ENCODE measurements at regions not wholly inside any gene's neighbourhood (a gene's known extent, or its start where the extent isn't known, plus 50 kb on each side); places are given as distances from the start of the nearest gene placed in this dataset.

- no peaks in the 10 kb centered on the region for H3K36me3 ChIP-seq (ENCODE audit: control insufficient read depth, insufficient read depth, low read length)
- no peak overlapping the region for H3K4me2 ChIP-seq (ENCODE audit: insufficient read depth, low read length)
- POLR2A ChIA-PET: no interaction called here
- no peak overlapping the region for H3K27ac ChIP-seq (ENCODE audit: extremely low read depth, low read depth, low read length)
- 1% methylated on average over 6 of the region's 6 CpGs for WGBS (ENCODE audit: insufficient coverage, low coverage, missing lambda C conversion rate)
- no peaks in the 10 kb centered on the region for H3K4me1 ChIP-seq (replicated peaks in 1 of 2; ENCODE audit: control insufficient read depth in 2 of 2, insufficient read depth in 2 of 2, low read length in 2 of 2)
- H3K9me1 ChIP-seq (ENCODE audit: control insufficient read depth, insufficient read depth, low read length): no peaks in the 10 kb centered on the region
- no peaks in the 10 kb centered on the region for H3K27me3 ChIP-seq (ENCODE audit: control insufficient read depth in 2 of 2, insufficient read depth in 2 of 2, low read length in 2 of 2)
- in situ Hi-C loops (cut with MboI): no loop called here
- BruUV-seq (replicated peaks): no TSS peak
- intact Hi-C loops (cut with micrococcal nuclease): no loop called here
- FAIRE-seq: no peak
- CTCF ChIA-PET (ENCODE audit: low intra/inter-chr PET ratio): no interaction called here
- no peak overlapping the region for H3K9ac ChIP-seq (ENCODE audit: insufficient read depth in 1 of 2, low read depth in 2 of 2, low read length in 2 of 2)
- no peak for ATAC-seq
- DNase-seq (ENCODE audit: extremely low read depth in 1 of 4, low spot score in 3 of 4): no peak
- no peaks in the 10 kb centered on the region for H3K9me3 ChIP-seq (replicated peaks; ENCODE audit: control insufficient read depth, insufficient read depth, low read depth, low read length)
- no peak overlapping the region for H2AFZ ChIP-seq (ENCODE audit: low read depth, low read length)
- no peak overlapping the region for H3K4me3 ChIP-seq
- no peaks in the 10 kb centered on the region for H4K20me1 ChIP-seq (replicated peaks; ENCODE audit: control insufficient read depth, insufficient read depth, low read length)
- no peaks in the 10 kb centered on the region for H3K79me2 ChIP-seq (ENCODE audit: control insufficient read depth, insufficient read depth, low read length)
- no peak for TF ChIP-seq CCNT2 (IDR thresholded peaks at IDR 0.05; ENCODE audit: borderline replicate concordance, extremely low read depth, insufficient read length, low read depth, low read length)
- TF ChIP-seq ARHGAP35 (IDR thresholded peaks at IDR 0.05; ENCODE audit: partially characterized antibody): no peak
- no peak for TF ChIP-seq MXI1 (IDR thresholded peaks at IDR 0.05; ENCODE audit: low read depth, low read length)
- no peak for TF ChIP-seq MNT (conservative IDR thresholded peaks at IDR 0.05)
- no peak for TF ChIP-seq ZNF175 (CRISPR knock-in tag; IDR thresholded peaks at IDR 0.05; ENCODE audit: low read depth)
- no peak for TF ChIP-seq ZNF76 (CRISPR knock-in tag; IDR thresholded peaks at IDR 0.05; ENCODE audit: borderline replicate concordance)
- no peak for TF ChIP-seq POLR3G (IDR thresholded peaks at IDR 0.05; ENCODE audit: extremely low read depth, insufficient read length, insufficient replicate concordance)
- TF ChIP-seq ZNF511 (CRISPR knock-in tag; IDR thresholded peaks at IDR 0.05): no peak
- no peak for TF ChIP-seq E2F1 (CRISPR knock-in tag; IDR thresholded peaks at IDR 0.05)
- no peak for TF ChIP-seq E4F1 (CRISPR knock-in tag; IDR thresholded peaks at IDR 0.05; ENCODE audit: borderline replicate concordance)
- TF ChIP-seq TCF15 (CRISPR knock-in tag; IDR thresholded peaks at IDR 0.05): no peak
- TF ChIP-seq THRA (IDR thresholded peaks at IDR 0.05): no peak
- no peak for TF ChIP-seq SIRT6 (IDR thresholded peaks at IDR 0.05; ENCODE audit: low read depth, low read length)
- no peak for TF ChIP-seq KDM5B (IDR thresholded peaks at IDR 0.05; ENCODE audit: insufficient replicate concordance, low read depth, low read length)
- no peak for TF ChIP-seq DNMT1 (IDR thresholded peaks at IDR 0.05)
These were observed 93.6 kb downstream of the OSR1 start for GRCh38 chr2:19264852-19265251.
